ENCODE measurements at regions not wholly inside any gene's neighbourhood (a gene's known extent, or its start where the extent isn't known, plus 50 kb on each side); places are given as distances from the start of the nearest gene placed in this dataset.
A peak's percentile ranks its signal among the peaks of the same experiment; 100 is the strongest.

DNA sequence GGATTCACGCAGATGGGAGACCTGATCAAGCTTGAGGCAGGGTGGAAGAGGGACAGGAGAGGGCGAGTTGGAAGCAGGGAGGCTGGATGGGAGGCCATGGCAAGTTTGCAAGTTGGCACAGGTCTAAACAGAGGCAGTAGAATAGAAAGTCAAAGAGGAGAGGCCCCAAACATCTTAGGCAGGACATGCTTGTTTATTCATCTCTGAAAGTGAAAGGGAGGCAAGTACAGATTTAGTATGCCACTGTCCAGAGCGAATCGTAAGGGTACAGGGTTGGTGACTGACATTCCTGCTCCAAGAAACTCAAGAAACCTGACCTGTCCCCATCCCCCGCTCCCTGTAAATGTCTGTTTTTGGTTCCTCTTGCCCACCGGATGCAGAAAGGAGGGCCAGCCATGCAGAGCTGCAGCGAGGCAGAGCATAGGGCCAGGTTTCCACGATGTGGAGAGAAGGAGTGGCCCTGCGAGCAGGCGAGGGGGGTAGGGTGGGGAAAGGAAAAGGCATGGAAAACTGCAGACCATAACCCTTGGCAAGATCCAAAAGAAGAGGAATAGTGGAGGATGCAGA is 96.2 kb upstream of the BOD1 start:
- no peak overlapping the region for H2AK9ac ChIP-seq (replicated peaks; ENCODE audit: low read depth, low read length, poor library complexity)
- H3K79me1 ChIP-seq (ENCODE audit: low read depth in 1 of 2, low read length in 2 of 2), result no peaks in the 10 kb centered on the region
- H3K9me1 ChIP-seq (ENCODE audit: insufficient read depth, low read length), result peaks cover 4% of the 10 kb centered on the region
- no peak overlapping the region for H3K4me2 ChIP-seq (ENCODE audit: low read depth, low read length)
- H3K23ac ChIP-seq (ENCODE audit: low read depth, low read length), result no peak overlapping the region
- no peaks in the 10 kb centered on the region for H3K9me3 ChIP-seq (ENCODE audit: control insufficient read depth, insufficient read depth, low read length)
- no peaks in the 10 kb centered on the region for H4K20me1 ChIP-seq (ENCODE audit: insufficient read depth, low read length)
- no peak for TF ChIP-seq RFX5 (IDR thresholded peaks at IDR 0.05; ENCODE audit: low read depth, low read length)
- TF ChIP-seq MAZ (IDR thresholded peaks at IDR 0.05; ENCODE audit: borderline replicate concordance, low read depth, low read length), result no peak
- H3K4me3 ChIP-seq (ENCODE audit: insufficient read depth, low read depth, low read length), result no peak overlapping the region
- in situ Hi-C loops (cut with MboI; ENCODE audit: low sequenced_read_pairs), result no loop called here
- 0 out of 4 replicates have a peak overlapping the region, but pooled peaks of 1 of the 2 experiments have one; percentile 24 for H4K8ac ChIP-seq (ENCODE audit: low read depth in 2 of 2, low read length in 2 of 2)
- DNase-seq (no peak), ATAC-seq (ENCODE audit: low read depth) (no peak)
- H3K9ac ChIP-seq (ENCODE audit: low read depth, low read length), result no peak overlapping the region
- peak overlapping the region; percentile 29; the same call in 1 of the 2 replicates for H3K4ac ChIP-seq (ENCODE audit: low read depth, low read length)
- peaks cover 11% of the 10 kb centered on the region for H3K4me1 ChIP-seq (ENCODE audit: control insufficient read depth, insufficient read depth, low read length)
- no peak overlapping the region for H2BK5ac ChIP-seq (ENCODE audit: low read depth, low read length, poor library complexity, severe bottlenecking)
- no peak overlapping the region for H2BK120ac ChIP-seq (ENCODE audit: low read depth, low read length)
- H2AFZ ChIP-seq (replicated peaks; ENCODE audit: low read length, poor library complexity), result no peak overlapping the region
- no peak overlapping the region for H3K27ac ChIP-seq (ENCODE audit: insufficient read depth, low read length)
- H2AK5ac ChIP-seq (ENCODE audit: low read depth, low read length), result no peak overlapping the region; the same call in 1 of the 2 replicates
- no TSS peak for BruUV-seq (replicated peaks)
- intact Hi-C loops (cut with micrococcal nuclease), result loop anchor here (10.0 kb wide), 1 partner anchor 262 kb away; no protein-coding TSS in a partner anchor
- POLR2A ChIA-PET (ENCODE audit: unreplicated experiment), result no interaction called here
- WGBS, 2 experiments (ENCODE audit: extremely low coverage in 2 of 2, insufficient read length in 1 of 2), result 83% methylated on average over 6 of the region's 10 CpGs; no CpG with 5 or more reads in 1 of the 2 experiments
- dilution Hi-C loops (cut with HindIII; ENCODE audit: low sequenced_read_pairs, unreplicated experiment), result no loop called here
- H3K14ac ChIP-seq (replicated peaks; ENCODE audit: low read depth, low read length), result no peak overlapping the region
- no peaks in the 10 kb centered on the region for H3K36me3 ChIP-seq (ENCODE audit: control insufficient read depth, insufficient read depth, low read length)
- no peak overlapping the region for H3K56ac ChIP-seq (ENCODE audit: extremely low read depth, insufficient read depth, low read length)
- H2BK15ac ChIP-seq (ENCODE audit: low read depth, low read length), result no peak overlapping the region
- H3K18ac ChIP-seq (ENCODE audit: low read depth, low read length), result no peak overlapping the region
- H2BK20ac ChIP-seq (ENCODE audit: low read depth, low read length), result no peak overlapping the region; the same call in 1 of the 2 replicates
- no peak overlapping the region for H4K91ac ChIP-seq (ENCODE audit: insufficient read depth, low read depth, low read length)
- no peak overlapping the region for H4K5ac ChIP-seq (ENCODE audit: low read depth, low read length)
- CTCF ChIA-PET, result no interaction called here
- no peaks in the 10 kb centered on the region for H3K27me3 ChIP-seq (ENCODE audit: control insufficient read depth, insufficient read depth, low read length)
